PC-9 (cell line): ENCODE measurements at regions not wholly inside any gene's neighbourhood (a gene's known extent, or its start where the extent isn't known, plus 50 kb on each side); places are given as distances from the start of the nearest gene placed in this dataset.

Experiments used
- BruUV-seq: library from RNA; stranded (reverse); fragments of 400-500 nt; replicated peaks from 2 replicates; lab custom pipeline; 2021; lab: Mats Ljungman, UMichigan
- CTCF ChIA-PET: fragments of 300-600 bp; sonication (Branson Sonifier 250); formaldehyde crosslinking; loops from one replicate; lab custom pipeline; 2022; ENCODE audit warnings: antibody characterized with exemption; lab: Charles Lee
- POLR2A ChIA-PET: fragments of 300-600 bp; sonication (Branson Sonifier 250); formaldehyde crosslinking; loops from one replicate; lab custom pipeline; 2022; ENCODE audit warnings: antibody characterized with exemption; ENCODE audit not compliant: unreplicated experiment; lab: Charles Lee
- DNase-seq, 2 experiments: peaks; one replicate each; pipeline versions ENCODE4 v3.0.0 to v3.0.0-alpha.2; 2015 to 2022; ENCODE audit warnings: mixed read lengths in 1 of 2
- H2AFZ ChIP-seq: fragments of 200-600 bp; sonication (generic); 2 replicates; pipeline ENCODE4 v1.8.1; 2017; ENCODE audit warnings: antibody characterized with exemption
- H3F3A ChIP-seq: fragments of 200-600 bp; sonication (generic); 2 replicates; pipeline ENCODE4 v1.8.1; 2017; ENCODE audit warnings: antibody characterized with exemption, mild to moderate bottlenecking, low read depth; ENCODE audit not compliant: insufficient read depth
- H3K27ac ChIP-seq: fragments of 200-600 bp; sonication (generic); 2 replicates; pipeline ENCODE4 v1.6.1; 2016; ENCODE audit warnings: mixed run types
- H3K27me3 ChIP-seq: fragments of 200-600 bp; sonication (generic); 2 replicates; pipeline ENCODE4 v1.6.1; 2016; ENCODE audit warnings: low read depth, mixed run types; ENCODE audit not compliant: insufficient read depth
- H3K36me3 ChIP-seq: fragments of 200-600 bp; sonication (generic); 2 replicates; pipeline ENCODE4 v1.6.1; 2016; ENCODE audit warnings: low read depth, mixed run types
- H3K4me1 ChIP-seq: fragments of 200-600 bp; sonication (generic); replicated peaks from 2 replicates; pipeline ENCODE4 v1.6.1; 2016; ENCODE audit warnings: mixed run types; ENCODE audit not compliant: insufficient read depth
- H3K4me2 ChIP-seq: fragments of 200-600 bp; sonication (generic); 2 replicates; pipeline ENCODE4 v1.6.1; 2017; ENCODE audit warnings: mixed run types
- H3K4me3 ChIP-seq: fragments of 200-600 bp; sonication (generic); 2 replicates; pipeline ENCODE4 v1.6.1; 2016; ENCODE audit warnings: mixed run types
- H3K79me2 ChIP-seq: fragments of 200-600 bp; sonication (generic); 2 replicates; pipeline ENCODE4 v1.6.1; 2017; ENCODE audit warnings: low read depth, mixed run types
- H3K9me2 ChIP-seq: fragments of 200-600 bp; sonication (generic); 2 replicates; pipeline ENCODE4 v1.8.1; 2017; ENCODE audit warnings: mild to moderate bottlenecking; ENCODE audit not compliant: insufficient read depth
- H3K9me3 ChIP-seq: fragments of 200-600 bp; sonication (generic); 2 replicates; pipeline ENCODE4 v1.8.1; 2016; ENCODE audit warnings: low read depth; ENCODE audit not compliant: insufficient read depth
- H4K20me1 ChIP-seq: fragments of 200-600 bp; sonication (generic); 2 replicates; pipeline ENCODE4 v1.8.1; 2017; ENCODE audit not compliant: insufficient read depth
- CTCF ChIP-seq: fragments of 200-600 bp; sonication (generic); conservative IDR thresholded peaks from 2 replicates; pipeline ENCODE4 v1.6.1; 2017; ENCODE audit warnings: mixed run types, antibody characterized with exemption, mild to moderate bottlenecking, moderate library complexity
- EZH2 ChIP-seq: fragments of 200-600 bp; sonication (generic); IDR thresholded peaks from 2 replicates; pipeline ENCODE4 v1.8.0; 2017; ENCODE audit warnings: antibody characterized with exemption, low read depth
- intact Hi-C: fragments of 100-400 bp; cut with micrococcal nuclease; formaldehyde crosslinking; loops from one replicate; pipeline ENCODE4 v1.10.0; 2022; ENCODE audit not compliant: unreplicated experiment

- no peak for TF ChIP-seq EZH2
- no peak for TF ChIP-seq CTCF
- Histone ChIP-seq H3K9me2 (no peaks in the 10 kb centered on the region), H3K27ac (no peak overlapping the region), H3K36me3 (no peaks in the 10 kb centered on the region), H3F3A (no peaks in the 10 kb centered on the region), H3K27me3 (no peaks in the 10 kb centered on the region), H3K4me2 (no peak overlapping the region), H4K20me1 (no peaks in the 10 kb centered on the region; the same call in 1 of the 2 replicates), H3K4me1 (no peaks in the 10 kb centered on the region), H2AFZ (no peak overlapping the region), H3K4me3 (no peak overlapping the region), H3K9me3 (no peaks in the 10 kb centered on the region), H3K79me2 (no peaks in the 10 kb centered on the region)
- ChIA-PET POLR2A (no interaction called here), CTCF (no interaction called here)
- BruUV-seq, result no TSS peak
- intact Hi-C loops, result no loop called here
- no peak for DNase-seq
Observed at GRCh38 chr1:191052888-191053287, 575.2 kb upstream of the BRINP3 start.

GRCh38 chr1:191065346-191065745 is 587.7 kb upstream of the BRINP3 start:
- no TSS peak for BruUV-seq
- Histone ChIP-seq H3K27ac (no peak overlapping the region), H3F3A (no peaks in the 10 kb centered on the region), H3K9me2 (no peaks in the 10 kb centered on the region), H4K20me1 (no peaks in the 10 kb centered on the region), H3K4me1 (no peaks in the 10 kb centered on the region), H3K9me3 (no peaks in the 10 kb centered on the region), H3K79me2 (no peaks in the 10 kb centered on the region), H3K27me3 (no peaks in the 10 kb centered on the region), H2AFZ (no peak overlapping the region), H3K4me3 (no peak overlapping the region), H3K36me3 (no peaks in the 10 kb centered on the region), H3K4me2 (no peak overlapping the region)
- ChIA-PET POLR2A (no interaction called here), CTCF (no interaction called here)
- DNase-seq, result no peak
- TF ChIP-seq EZH2, result no peak
- TF ChIP-seq CTCF, result no peak
- intact Hi-C loops, result no loop called here

- no peak for DNase-seq
- no peaks in the 10 kb centered on the region for H3K27me3 ChIP-seq
- no peaks in the 10 kb centered on the region for H3F3A ChIP-seq
- ChIA-PET POLR2A (no interaction called here), CTCF (no interaction called here)
- H3K4me2 ChIP-seq, result no peak overlapping the region
- no peaks in the 10 kb centered on the region for H4K20me1 ChIP-seq
- intact Hi-C loops, result no loop called here
- H3K4me1 ChIP-seq, result no peaks in the 10 kb centered on the region
- no peak for TF ChIP-seq EZH2
- no peak for TF ChIP-seq CTCF
- no peaks in the 10 kb centered on the region for H3K9me3 ChIP-seq
- no peaks in the 10 kb centered on the region for H3K79me2 ChIP-seq
- no peaks in the 10 kb centered on the region for H3K36me3 ChIP-seq
- no peak overlapping the region for H2AFZ ChIP-seq
- no peak overlapping the region for H3K4me3 ChIP-seq
- no peak overlapping the region for H3K27ac ChIP-seq
- H3K9me2 ChIP-seq, result no peaks in the 10 kb centered on the region
- no TSS peak for BruUV-seq
Observed at GRCh38 chr1:191065771-191066170, 588.1 kb upstream of the BRINP3 start.
